Right ventricle myocardium inferior (tissue), 1 donor: ENCODE measurements at regions not wholly inside any gene's neighbourhood (a gene's known extent, or its start where the extent isn't known, plus 50 kb on each side); places are given as distances from the start of the nearest gene placed in this dataset.
A peak's percentile ranks its signal among the peaks of the same experiment; 100 is the strongest.
"Not testable (repeated sequence)": the region's sequence is repeated elsewhere in the genome, so short reads cannot be mapped to it uniquely, and the experiment has no call there.

Experiments
- ATAC-seq: fragments of 200-7000 bp; cut with Tn5 transposase; one replicate; pipeline ENCODE4 v1.9.1; 2020; ENCODE audit warnings: mild to moderate bottlenecking, moderate library complexity
- DNase-seq: peaks from one replicate; pipeline ENCODE4 v3.0.0; 2021; ENCODE audit errors: missing footprints
- intact Hi-C: fragments of 100-400 bp; cut with DNase I; formaldehyde crosslinking; loops from one replicate; pipeline ENCODE4 v1.11.0; 2022
- donor health status: DM: no; HTN: yes; CAD: no; lungs with severe emphysema.

GRCh38 chr15:93359425-93360131 is 270.6 kb upstream of the RGMA start:
- ATAC-seq, result no peak
- intact Hi-C loops, result no loop called here

GRCh38 chr15:93359060-93359408 is 270.0 kb upstream of the RGMA start:
- no peak for ATAC-seq
- DNase-seq, result no peak
- intact Hi-C loops, result no loop called here

More at GRCh38 chr15:93359425-93360131, 270.6 kb upstream of the RGMA start:
- no peak for DNase-seq

DNA sequence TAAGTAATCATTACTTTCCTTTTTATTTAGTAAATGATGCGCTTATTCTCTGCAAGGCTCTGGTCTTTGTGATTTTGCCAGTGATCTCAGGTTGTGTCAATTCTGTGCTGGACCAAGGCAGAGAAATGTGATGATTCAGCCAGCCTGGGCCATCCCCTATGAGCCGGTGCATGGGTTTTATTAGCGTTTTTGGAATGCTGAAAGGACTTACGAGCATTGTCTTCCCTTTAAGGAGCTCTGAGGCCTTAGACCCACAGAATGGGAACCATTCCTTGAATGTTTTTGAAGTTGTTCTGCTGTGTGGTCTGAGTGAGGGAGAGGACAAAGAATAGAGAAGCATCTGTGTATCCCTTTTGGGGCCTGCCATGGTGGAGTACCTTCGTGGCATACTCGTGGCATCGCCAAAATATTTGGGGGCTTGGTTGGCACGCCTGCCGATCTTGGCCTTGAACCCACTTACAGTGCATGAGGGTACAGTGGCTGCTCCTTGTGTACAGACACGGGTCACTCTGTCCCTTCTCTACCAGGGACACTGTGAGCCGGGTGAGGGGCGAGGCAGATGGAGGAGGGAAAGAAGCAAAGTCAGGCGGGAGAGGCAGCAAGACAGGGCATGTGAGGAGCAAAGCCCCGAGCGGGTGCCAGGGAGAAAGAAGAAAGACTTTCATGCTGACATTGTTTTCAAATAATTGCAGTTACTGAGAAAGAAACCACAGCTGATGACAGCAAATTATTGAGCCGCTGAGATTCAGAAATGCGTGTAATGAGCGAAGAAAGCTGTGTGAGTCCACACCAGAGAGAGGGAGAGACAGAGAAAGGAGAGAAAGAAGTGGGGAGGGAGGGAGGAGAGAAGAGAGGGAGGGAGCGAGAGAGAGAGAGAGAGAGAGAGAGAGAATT is 269.4 kb upstream of the RGMA start:
- DNase-seq (no peak), ATAC-seq (no peak)
- intact Hi-C loops, result no loop called here

GRCh38 chr15:93348711-93349545 is 259.9 kb upstream of the RGMA start:
- DNase-seq (no peak), ATAC-seq (no peak)
- intact Hi-C loops, result no loop called here

DNA sequence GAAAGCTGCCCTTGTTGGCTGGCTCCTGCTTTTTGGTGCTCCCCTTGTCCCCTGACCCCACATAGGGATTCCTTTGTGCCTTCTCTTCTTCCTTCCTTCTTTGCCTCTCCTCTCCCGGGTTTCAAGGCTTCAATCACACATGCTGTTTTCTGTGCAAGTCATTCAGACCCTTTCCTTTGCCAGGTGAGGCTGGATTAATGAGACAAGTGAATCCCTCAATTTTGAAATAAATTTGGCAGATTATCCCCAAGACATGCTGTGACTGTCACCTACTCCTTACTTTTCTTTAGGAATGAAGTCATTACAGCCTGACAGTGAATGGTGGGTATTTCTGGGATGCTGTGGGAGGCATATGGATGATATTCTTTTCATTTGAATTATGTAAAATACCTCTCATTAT is 259.0 kb upstream of the RGMA start:
- no peak for ATAC-seq
- intact Hi-C loops, result no loop called here
- DNase-seq, result no peak

- DNase-seq (no peak), ATAC-seq (no peak)
- intact Hi-C loops, result no loop called here
These were observed 257.0 kb upstream of the RGMA start for GRCh38 chr15:93345981-93346380.

GRCh38 chr15:93343402-93343801 is 254.4 kb upstream of the RGMA start:
- intact Hi-C loops, ATAC-seq, DNase-seq: not testable (repeated sequence)

GRCh38 chr15:93341164-93341563 is 252.2 kb upstream of the RGMA start:
- ATAC-seq (no peak), DNase-seq (no peak)
- intact Hi-C loops, result no loop called here

- DNase-seq (no peak), ATAC-seq (no peak)
- intact Hi-C loops, result no loop called here
These were observed 251.4 kb upstream of the RGMA start for GRCh38 chr15:93340406-93340805.

DNA sequence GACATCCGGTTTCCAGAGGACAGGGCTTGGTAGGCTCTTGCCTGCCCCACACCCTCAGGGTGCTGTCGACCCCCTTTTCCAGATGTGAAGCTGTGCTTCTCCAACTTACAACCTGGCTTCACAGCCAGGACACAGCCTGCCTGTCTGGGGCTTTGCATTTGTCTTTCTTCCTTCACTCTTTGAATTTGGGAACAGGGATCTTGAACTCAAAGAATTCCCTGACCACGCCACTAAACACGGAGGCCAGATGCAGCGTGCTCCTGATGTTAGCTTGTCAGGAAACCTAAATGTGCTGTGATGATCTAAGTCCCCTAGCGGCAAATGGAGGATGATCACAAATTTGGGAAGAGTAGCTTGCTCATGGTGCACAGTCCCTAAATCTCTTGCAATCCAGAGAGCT is 244.8 kb upstream of the RGMA start:
- ATAC-seq (peak; percentile 44), DNase-seq (peak; percentile 57)
- intact Hi-C loops, result loop anchor here (5.0 kb wide), 1 partner anchor 241 kb away; no protein-coding TSS in a partner anchor

DNA sequence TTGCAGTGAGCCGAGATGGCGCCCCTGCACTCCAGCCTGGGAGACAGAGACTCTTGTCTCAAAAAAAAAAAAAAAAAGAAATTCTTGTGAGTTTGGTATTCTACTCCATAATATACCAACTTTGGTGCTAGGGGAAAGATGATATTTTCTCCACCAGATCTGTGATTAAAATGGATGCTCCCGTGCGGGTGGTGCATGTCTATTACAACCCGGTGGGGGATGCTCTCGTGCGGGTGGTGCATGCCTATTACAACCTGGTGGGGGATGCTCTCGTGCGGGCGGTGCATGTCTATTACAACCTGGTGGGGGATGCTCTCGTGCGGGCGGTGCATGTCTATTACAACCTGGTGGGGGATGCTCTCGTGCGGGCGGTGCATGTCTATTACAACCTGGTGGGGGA is 244.1 kb upstream of the RGMA start:
- not testable (repeated sequence) for DNase-seq, ATAC-seq
- intact Hi-C loops, result loop anchor here (5.0 kb wide), 1 partner anchor 241 kb away; no protein-coding TSS in a partner anchor

GRCh38 chr15:93332168-93332553 is 243.2 kb upstream of the RGMA start:
- intact Hi-C loops, result loop anchor here (5.0 kb wide), 1 partner anchor 240 kb away; no protein-coding TSS in a partner anchor
- DNase-seq (no peak), ATAC-seq (no peak)

DNA sequence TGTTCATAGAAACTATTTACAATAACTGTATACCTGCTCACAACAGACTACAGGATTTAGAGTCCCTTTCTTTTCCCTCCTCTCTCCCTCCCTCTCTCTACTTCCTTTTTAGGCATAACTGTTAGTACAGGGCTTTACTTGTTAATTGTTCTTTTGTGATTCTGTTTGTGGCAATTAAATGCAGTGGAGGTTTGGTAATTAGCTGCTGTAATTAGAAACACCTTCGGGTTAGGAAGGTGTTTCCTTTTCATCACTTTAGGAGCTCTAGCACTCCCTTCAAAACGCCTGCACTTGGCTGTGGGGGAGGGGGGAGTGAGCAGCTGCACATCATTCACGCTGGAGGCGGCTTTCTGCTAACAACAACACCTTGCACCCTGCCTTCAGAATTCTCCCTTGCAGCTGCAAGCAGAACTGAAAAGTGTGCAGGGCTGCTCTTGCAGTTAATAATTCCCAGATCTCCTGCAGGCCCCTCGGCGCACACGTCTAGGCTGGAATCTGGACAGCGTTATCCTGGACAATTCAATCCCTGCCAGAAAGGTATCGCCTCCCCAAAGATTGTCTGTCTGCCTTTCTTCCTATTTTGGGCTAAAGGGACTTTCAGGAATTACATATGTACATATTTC is 242.6 kb upstream of the RGMA start:
- ATAC-seq (no peak), DNase-seq (no peak)
- intact Hi-C loops, result loop anchor here (5.0 kb wide), 1 partner anchor 239 kb away; no protein-coding TSS in a partner anchor

DNA sequence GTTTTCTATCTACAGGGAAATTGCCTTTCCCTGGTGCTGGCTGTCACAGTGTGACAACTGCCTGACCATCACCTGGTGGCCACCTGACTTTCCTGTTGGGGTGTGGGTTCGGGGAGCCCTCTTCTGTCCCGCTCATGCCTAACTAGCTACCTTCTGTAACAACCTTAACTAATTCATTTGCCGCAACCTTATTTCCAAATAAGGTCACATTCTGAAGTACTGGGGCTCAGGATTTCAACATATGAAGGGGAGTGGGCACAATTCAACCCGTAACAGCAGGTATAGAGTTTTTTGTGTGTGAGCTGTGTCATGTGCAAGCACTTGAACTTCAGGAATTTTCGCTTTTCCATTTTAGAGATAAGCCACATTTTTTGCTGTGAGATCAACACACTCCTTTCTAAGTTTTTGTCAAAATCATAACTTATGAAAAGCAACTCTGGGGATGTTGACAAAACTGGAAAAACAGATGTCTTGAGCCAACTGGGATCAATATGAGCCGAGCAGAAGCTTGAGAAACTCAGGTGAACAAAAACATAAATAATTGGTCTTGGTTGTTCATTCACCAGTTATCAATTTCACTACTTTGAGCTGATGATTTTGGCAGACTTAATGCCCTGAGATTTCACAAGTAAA is 242.0 kb upstream of the RGMA start:
- no peak for DNase-seq
- intact Hi-C loops, result loop anchor here (5.0 kb wide), 1 partner anchor 239 kb away; no protein-coding TSS in a partner anchor
- ATAC-seq, result no peak

DNA sequence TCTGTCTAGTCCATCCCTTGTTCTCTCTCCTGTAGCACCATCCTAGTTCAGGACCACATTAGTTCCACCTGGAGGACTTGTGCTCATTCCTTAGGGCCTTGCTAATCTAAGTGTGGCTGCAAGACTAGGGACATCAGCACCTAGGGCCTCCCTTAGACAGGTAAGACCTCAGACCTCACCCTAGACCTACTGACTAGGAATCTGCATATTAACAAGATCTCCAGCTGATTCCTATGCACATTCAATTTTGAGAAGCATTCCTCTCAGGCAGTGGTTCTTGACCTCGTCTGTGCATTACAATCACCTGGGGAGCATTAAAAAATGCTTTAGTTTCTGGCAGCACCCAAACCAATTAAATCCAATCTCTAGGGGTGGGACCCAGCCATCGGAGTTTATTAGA is 238.4 kb upstream of the RGMA start:
- DNase-seq (no peak), ATAC-seq (no peak)
- intact Hi-C loops, result no loop called here

DNA sequence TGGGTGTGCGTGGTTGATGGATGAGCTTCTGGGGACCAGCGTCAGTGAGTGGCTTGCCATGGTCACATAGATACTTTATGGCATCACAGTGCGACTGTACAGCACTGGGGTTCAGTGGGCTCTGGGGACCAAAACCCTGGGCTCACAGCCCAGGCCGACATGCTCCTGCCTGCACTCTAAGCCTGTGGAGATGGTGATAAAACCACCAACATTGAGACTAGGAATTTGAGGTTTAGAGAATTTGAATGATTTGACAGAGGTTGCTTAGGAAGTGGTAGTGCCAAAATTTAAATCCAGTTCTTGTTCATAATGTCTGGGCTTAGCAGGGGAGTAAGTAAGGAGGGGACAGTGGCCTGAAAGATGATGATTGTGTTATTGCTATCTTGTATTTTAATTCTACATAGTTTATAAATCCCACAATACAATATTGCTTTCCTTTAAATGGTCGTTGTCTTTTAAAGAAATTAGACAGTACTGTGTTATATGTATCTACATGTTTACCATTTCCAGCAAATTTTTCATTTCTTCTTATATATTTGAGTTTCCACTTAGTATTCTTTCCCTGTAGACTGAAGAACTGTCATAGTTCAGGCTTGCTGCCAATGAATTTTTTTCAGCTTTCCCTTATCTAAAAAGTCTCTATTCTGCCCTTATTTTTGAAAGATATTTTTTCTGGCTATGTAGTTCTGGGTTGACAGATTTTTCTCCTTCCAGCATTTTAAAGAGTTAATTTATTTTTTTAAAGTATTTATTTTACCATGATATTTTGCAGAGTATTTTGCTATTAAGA is 235.4 kb upstream of the RGMA start:
- no peak for DNase-seq
- intact Hi-C loops, result no loop called here
- ATAC-seq, result no peak

DNA sequence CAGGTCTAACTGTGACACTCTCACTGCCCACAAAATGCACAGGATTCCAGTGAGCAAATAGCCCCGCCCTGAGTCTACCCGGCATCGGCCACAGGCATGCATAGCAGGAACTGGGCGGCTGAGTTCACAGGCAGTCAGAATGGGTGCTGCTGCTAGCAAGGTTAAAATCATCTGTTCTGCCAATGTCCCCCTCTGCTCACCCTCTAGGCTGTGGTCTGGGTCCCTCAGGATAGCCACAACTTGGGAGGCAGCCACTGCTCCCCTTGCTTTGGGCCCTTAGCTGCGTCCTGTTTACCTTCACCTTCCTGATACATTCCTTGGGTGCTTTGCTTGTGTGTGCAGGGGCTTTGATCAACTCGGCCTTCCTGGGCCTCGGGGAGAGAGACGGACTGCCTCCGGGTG is 232.9 kb upstream of the RGMA start:
- intact Hi-C loops, result no loop called here
- no peak for DNase-seq
- no peak for ATAC-seq
